GM19025 (cell line): ENCODE measurements at regions not wholly inside any gene's neighbourhood (a gene's known extent, or its start where the extent isn't known, plus 50 kb on each side); places are given as distances from the start of the nearest gene placed in this dataset.

ENCODE experiments used
- ATAC-seq: cut with Tn5 transposase; IDR thresholded peaks from one replicate; pipeline ENCODE4 v1.9.1; 2021; ENCODE audit warnings: mild to moderate bottlenecking, low read depth, moderate library complexity; ENCODE audit not compliant: unreplicated experiment

DNA sequence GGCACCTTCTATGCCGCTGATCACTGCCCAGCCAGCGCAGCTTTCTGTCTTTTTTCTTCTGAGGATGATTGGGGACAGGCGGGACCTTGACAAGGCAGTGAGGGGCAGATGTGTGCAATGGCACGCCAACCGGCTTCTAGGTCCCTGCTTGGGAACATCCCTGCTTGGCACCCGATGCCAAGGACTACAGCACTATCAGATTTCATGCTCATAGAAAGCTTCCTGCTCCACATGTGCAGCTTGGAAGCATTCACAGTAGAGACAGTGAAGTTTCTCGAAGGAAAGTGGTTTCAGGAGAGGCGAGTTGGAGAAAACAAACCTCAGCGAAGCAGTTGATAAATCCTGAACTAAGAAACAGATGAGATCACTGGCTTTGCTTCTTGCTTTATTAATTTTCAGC, 267.5 kb upstream of the HABP2 start:
- no peak for ATAC-seq

DNA sequence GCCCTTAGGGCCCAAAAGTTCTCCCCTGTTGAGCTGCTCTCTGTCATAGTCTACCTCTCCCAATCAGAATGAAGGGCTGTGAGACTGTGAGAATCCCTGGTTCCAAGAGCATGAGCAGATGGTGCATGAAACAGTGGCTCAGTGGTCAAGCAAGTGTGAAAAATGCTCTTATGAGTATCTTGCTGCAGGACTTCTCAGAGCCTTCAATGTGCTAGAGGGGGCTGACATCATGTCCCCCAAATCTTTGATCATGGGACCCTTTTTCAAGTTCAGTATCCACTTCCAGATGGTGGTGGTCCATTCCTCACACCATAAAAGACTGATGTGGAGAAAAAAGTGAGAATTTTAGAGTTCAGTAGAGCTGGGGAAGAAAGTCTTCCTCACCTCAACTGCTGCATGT, 265.3 kb upstream of the HABP2 start:
- no peak for ATAC-seq

DNA sequence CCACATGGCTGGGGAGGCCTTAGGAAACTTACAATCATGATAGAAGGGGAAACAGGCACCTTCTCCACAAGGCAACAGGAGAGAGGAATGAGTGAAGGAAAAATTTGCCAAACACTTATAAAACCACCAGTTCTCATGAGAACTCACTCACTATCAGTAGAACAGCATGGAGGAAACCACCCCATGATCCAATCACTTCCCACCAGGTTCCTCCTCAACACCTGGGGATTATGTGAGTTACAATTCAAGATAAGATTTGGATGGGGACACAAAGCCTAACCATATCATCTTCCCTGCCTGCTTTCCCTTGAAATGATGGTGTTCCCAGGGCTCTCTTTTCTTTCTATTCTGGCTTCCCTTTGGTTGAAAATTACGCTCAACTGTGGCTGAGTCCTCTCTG, 262.7 kb upstream of the HABP2 start:
- no peak for ATAC-seq

DNA sequence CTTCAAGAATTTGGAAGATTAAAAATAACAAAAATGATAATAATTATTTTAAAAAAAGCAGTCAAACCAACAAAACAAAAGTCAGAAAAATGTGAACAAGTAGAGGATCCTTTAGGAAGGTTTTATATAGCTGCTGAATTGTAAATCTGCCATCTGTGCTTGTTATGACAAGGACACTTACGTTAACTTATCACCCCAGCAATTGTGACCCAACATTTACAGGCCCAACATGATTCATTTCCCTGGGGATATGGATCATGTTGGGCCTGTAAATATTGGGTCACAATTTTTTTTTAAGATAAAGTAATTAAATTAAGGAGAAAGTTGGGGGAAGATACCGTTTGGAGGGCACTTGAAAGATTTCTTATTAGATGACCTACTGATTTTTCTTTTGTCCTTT, 261.4 kb upstream of the HABP2 start:
- no peak for ATAC-seq

DNA sequence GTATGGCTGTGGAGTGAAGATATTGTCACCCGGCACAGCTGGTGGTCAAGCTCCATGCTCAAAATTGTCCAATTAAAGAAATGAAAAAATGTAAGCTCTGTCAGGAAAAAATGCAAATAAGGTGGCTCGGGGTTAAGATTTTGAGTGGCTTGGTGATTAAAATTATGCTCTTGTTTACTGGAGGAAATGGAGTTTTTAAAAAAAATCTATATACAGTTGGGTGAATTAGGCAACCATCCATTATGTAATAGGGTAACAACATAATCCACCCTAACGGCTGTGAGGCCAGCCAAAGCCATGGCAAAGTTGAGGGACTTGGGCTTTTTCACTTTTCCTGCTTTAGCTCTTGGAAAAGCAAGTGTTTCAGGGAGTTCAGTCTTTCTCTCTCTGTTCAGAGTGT, 260.8 kb upstream of the HABP2 start:
- ATAC-seq = no peak

DNA sequence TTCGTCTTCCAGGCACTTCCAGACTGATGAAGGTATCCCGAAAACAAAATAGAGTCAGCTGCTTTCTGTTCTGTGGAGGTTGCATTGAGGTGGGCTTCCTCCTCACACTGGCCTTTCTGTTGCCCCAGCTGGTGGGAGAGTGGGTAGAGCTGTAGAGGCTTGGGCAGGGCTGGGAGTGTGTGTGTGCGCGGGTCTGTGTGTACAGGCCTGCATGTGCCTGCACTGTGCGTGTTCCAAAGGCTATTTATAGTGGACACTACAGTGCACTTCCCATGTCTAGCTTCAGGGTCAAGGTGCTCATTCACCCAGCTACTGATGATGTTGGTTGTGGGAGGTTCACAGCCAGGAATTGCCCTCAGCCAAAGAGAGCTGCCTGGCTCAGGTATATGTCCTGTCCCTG, 260.1 kb upstream of the HABP2 start:
- ATAC-seq = no peak

DNA sequence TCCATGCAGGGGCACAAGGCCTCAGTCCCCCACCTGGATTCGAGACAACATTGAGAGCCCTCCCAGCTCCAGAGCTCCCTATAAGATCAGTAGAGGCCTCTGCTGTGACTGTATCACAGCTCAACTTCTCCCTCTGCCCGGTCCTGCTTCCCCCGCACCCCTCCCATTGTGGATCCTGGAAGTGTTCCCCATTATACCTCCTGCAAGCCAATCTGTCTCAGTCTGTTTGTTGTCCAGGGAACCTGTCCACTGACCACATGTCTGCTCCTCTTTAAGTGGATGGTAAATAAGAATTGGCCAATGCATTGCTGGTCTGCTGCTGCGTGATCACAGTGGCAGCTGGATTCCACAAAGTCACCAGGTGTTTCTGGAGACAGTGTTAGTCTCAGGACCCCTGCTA, 259.7 kb upstream of the HABP2 start:
- ATAC-seq = no peak

DNA sequence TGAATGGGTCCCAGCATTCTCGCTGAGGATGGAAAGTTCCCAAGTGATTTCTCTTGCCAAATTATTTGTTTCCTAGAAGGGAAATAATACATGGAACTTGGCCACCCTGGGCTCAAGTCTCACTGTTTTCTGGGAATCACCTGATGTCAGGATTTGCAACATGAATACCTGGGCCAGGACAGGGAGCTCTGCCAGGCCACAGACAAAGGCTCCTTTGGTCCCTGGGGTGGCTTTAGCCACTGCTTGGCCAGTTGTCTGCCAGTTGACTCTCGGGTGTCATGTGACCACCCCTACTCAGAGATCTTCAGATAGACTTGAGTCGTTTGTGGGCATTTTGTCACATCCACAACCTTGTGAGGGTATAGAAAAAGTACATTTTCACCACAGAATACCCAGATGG, 258.0 kb upstream of the HABP2 start:
- no peak for ATAC-seq

DNA sequence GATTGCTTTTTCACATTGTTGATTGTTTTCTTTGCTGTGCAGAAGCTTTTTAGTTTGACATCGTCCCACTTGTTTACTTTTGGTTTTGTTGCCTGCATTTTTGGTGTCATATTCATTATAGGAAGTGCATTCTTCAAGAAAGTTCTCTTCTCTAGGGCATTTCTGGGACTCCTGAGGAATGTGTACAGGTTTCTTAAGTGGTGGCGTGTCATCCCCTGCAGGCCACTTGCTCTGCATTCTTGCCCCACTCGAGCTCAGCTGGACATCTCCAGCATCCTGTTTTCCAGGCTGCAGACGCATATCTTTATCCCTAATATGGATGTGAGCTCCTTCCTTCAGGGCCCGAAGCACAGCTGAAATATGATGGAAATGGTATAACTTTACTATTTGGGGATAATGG, 255.6 kb upstream of the HABP2 start:
- no peak for ATAC-seq

DNA sequence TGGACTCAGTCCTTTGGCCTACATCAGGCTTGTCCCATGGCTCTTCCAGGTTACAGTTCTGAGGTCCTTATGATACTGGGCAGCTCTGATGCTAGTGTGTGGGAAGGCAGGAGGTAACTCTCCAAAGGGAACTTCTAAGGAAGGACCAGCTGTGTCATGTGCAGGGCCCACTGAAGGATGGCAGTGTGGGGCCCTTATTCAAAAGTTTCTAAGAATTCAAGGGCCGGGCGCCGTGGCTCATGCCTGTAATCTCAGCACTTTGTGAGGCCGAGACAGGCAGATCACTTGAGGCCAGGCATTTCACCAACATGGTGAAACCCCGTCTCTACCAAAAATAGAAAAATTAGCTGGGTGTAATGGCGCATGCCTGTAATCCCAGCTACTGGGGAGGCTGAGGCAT, 254.2 kb upstream of the HABP2 start:
- ATAC-seq = no peak

DNA sequence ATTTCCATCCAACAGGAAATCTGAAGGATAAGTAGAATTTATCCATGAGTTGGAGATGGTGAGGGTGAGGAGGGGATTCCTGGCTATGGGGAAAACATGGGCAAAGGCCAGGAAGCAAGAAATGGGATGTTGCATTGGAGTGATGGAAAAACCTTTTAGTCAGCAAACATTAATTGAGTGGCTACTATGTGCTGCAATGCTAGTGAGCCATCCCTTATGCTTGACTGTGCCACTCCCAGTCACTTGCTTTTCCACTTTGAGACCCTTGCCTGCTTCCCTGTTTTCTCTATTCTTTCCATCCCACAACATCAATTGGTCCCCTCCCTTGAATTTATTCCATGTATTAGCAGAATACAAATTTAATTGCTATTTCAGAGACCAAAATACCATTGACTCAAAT, 252.7 kb upstream of the HABP2 start:
- no peak for ATAC-seq

DNA sequence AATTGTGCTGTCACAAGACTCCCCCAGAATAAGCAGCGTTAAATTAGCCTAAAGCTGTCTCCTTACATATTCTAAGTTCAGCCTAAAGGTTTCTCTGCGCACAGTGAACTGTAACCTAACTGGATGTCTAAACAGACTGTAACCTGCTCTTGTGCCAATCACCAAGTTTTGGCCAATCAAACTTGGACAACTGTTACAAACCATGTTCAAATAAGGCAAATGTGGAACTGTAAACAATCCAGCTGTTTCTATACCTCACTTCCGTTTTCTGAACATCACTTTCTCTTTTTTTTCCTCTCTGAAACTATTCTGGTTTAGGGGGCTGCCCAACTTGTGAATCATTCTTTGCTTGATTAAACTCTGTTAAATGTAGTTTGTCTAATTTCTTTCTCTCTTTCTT, 252.2 kb upstream of the HABP2 start:
- ATAC-seq = no peak

DNA sequence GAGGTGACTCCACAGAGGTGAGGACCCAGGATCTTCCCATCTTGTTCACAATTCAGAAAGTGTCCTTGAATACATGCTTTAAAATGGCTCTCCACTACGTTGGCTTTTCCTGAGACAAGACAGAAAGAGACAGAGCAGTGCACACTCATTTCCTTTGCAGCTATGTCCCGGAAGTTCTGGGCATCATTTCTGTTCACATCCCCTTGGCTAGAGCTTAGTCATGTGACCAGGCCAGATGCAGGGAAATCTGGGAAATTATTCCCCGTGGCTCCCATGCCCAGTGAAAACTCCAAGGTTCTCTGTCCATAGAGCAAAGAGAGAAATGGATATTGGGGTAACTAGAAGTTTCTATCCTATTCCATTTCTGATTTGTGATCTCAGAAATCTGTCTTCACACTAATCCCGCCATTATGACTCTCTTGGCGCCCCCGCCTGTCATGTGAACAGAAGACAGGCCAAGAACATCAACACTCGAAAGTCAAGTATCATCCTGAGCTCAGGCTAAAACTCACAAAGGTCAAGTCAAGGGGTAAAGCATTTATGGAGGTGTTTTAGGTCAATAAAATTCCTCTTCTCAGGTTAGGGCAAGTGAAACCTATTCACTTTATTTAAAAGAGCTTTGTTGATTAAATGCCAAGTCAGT, 251.4 kb upstream of the HABP2 start:
- no peak for ATAC-seq

DNA sequence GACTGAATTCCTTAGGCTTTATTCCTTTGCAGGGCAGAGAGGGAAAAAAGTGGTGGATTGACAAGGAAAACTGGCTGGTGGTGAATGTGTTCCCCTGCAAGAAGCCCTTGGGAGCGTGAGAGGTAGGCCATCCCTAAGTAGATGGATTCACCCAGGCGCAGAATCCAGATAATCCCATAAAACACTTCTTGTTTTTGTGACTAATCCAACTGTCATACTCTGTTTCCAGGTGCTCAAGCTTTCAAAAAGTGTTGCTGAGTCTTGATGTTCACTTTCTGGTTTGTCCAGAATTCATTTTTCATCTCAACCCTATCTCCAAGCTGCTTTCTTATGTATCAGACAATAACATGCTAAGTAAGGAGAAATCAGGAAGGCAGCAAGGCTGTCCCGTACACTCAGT, 250.8 kb upstream of the HABP2 start:
- ATAC-seq = no peak

DNA sequence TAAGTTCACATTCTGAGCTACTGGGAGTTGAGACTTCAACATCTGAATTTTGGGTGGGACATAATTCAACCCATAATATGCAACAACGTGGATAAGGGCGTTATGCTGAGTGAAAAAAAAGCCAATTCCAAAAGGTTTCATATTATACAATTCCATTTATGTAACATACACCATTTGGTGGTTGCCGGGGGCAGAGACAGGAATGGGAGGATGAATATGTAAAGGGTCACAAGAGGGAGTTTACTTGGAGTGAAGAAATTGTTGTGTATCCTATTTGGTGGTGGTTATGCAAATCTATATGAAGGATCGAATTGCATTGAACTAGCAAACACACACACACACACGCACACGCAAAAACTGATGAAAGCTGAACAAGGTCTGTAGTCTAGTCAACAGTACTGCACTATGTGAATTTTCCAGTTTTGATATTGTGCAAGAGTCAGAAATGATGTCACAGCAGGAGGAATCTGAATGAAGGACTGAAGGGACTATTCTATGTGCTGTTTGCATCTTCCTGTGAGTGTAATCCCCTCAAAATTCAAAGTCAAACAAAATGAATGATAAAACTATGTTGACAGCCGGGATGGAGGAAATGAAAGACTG, 249.2 kb upstream of the HABP2 start:
- no peak for ATAC-seq

DNA sequence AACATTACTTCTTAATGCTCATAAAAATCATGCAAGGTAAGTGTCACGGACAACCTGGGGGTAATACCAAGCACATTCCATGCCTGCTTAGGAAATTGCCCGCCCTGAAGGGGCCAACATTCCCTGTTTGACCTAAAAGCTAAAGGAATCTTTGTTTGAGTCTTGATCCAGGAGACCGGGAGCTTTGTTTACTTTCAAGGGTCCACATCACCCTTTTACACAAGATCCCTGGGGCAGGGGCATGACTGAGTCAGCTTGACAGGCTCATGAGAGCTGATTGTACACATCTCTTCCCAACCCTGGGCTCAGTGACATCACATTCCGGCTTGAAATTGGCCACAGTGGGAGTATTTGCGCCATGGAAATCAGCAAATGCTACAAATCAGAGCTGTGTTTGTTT, 248.1 kb upstream of the HABP2 start:
- no peak for ATAC-seq

DNA sequence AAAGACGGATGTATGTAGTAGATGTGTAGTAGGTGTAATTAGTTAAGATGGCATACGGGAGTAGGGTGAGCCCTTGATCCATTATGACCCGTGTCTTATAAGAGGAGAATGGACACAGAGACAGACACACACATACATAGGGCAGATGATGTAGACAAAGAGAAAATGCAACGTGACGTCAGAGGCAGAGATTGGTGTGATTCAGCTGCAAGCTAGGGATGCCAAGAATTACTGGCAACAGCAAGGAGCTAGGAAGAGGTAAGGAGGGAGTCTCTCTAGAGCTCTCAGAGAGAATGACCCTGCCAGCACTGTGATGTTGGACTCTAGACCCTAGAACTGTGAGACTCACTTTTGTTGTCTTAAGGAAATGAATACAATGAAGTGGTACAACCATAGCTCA, 247.0 kb upstream of the HABP2 start:
- ATAC-seq = no peak

DNA sequence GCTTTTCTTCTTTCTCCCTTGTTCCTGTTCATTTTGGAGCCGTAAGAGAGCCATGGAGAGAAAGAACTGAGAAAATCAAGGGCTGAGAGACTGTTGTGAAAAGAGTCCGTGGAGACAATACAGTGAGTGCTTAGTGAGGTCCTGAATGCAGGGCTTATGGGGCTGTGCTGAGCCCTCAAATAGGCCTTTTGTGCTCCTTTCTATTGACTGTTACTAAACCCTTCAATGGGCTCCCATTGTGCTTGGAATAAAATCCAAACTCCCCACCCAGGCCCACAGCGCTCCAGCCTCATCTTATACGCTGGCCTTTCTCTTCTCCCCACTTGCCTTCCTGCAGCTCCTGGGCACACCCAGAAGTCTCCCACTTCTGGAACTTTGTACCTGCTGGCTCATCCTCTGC, 243.1 kb upstream of the HABP2 start:
- ATAC-seq = no peak

DNA sequence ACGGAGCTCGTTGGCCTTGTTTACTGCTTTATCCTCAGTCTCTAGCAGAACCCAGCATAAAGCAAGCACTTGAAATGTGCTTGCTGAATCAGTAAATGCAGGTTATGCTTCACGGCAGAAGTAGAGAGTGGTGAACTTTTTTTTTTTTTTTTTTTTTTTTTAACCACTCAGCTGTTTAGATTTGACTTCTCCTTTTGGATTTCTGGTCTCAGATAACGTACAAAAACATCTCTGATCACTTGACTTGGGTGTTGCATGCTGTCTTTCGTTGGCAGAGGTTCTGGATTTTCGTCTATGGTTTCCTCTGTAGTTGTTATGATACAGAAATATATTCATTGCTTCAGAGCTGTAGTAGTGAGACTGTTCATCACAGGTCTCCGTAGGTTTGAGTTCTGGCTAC, 242.5 kb upstream of the HABP2 start:
- ATAC-seq = no peak

DNA sequence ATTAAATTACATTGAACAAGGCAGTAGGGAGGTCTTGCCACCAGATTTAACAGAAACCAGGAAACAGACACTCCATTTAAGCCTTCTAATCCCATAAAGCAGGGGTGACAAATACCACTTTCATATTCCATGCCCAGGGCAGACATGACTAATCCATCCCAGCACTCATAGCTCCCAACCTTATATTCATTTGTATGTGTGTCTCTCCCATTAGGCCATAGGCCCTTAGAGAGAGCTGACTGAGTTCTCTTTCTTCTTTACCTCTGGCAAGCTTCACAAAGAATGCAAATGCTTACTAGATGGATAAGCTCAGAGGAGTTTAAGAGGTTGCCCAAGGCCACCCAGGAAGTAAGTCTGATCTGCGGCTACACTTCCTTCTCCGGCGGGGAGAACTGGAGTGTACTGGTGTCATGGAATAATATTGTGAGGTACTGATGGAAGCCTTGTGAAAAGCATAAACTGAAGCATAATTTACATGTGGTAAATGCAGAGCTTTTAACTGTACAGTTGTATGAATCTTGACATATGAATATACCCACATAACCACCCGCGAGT, 239.7 kb upstream of the HABP2 start:
- no peak for ATAC-seq

DNA sequence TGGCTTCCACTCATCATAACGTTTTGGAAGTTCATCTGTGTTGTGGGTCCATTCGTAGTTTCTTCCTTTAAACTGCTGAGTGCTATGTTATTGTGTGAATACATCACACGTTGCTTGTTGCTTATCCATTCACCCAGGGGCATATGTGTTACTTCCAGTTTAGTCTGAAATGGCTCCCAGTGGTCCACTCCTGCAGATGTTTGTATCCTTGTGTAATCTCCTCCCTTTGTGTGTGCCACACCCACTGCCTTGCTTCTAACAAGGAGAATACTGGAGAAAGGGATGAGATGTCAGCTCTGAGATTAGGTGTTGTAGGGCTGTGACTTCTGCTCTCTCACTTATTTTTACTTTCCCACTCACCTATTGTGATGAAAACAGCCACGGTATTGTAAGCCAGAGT, 239.1 kb upstream of the HABP2 start:
- ATAC-seq = no peak

DNA sequence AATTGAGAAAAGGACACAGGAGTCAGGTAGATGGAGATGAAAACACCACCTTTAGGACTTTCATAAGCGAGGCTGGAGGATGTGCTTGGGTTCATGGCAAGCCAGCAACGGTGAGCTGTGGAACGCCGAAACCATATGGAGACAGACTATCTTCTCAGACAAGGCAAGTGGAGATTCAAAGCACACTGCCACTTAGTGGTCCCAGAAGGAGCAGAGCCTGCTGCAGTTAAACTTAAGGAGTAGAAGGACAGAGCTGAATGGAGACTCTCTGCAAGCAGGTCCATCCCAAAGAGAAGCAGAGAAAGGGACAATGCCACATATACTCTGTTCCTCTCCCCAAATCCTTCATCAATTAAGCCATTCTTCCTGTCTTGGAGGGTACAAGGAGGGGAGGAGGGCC, 236.3 kb upstream of the HABP2 start:
- no peak for ATAC-seq

DNA sequence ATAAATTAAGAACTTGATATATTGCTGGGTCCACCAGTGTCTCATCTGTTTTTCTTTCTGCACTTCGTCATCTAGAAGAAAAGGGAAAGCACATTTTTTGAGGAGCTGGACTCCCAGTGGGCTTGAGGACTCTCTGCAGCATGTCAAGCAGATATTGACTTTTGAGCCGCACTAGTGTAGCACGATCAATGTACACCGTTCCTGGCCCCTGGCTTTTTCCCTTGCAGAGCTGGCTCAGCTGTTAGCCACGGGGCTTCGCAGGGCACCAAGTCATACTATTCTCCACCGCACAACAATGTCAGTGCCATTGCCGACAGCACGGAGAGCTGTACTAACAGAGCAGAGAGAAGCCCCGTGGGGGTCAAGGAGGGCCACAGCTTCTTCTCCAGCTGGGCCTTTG, 235.4 kb upstream of the HABP2 start:
- no peak for ATAC-seq
